BJ (cell line): ENCODE measurements at regions not wholly inside any gene's neighbourhood (a gene's known extent, or its start where the extent isn't known, plus 50 kb on each side); places are given as distances from the start of the nearest gene placed in this dataset.

Source experiments
- CTCF ChIA-PET: fragments of 350-600 bp; formaldehyde crosslinking; extraction: SDS; loops from one replicate; lab custom pipeline; 2021; ENCODE audit warnings: antibody characterized with exemption, inconsistent platforms; lab: Yijun Ruan, JAX
- POLR2A ChIA-PET: fragments of 300-600 bp; sonication (Branson Sonifier 250); formaldehyde crosslinking; extraction: SDS; loops from one replicate; lab custom pipeline; 2021; ENCODE audit warnings: antibody characterized with exemption; lab: Charles Lee
- DNase-seq: peaks from one replicate; pipeline ENCODE4 v3.0.0-alpha.2; 2011; ENCODE audit warnings: low read depth
- H3K27me3 ChIP-seq: 2 replicates; pipeline ENCODE4 v1.6.0; 2011; ENCODE audit warnings: low read length; ENCODE audit not compliant: control insufficient read depth, insufficient read depth
- H3K36me3 ChIP-seq: 2 replicates; pipeline ENCODE4 v1.5.1; 2011; ENCODE audit warnings: low read length; ENCODE audit not compliant: control insufficient read depth, insufficient read depth
- H3K4me3 ChIP-seq: 2 replicates; pipeline ENCODE4 v1.5.1; 2011; ENCODE audit warnings: low read depth, mild to moderate bottlenecking, control low read depth, low read length
- CTCF ChIP-seq: IDR thresholded peaks from 2 replicates; pipeline ENCODE4 v1.5.1; 2011; ENCODE audit warnings: low read depth, mild to moderate bottlenecking, control low read depth, inconsistent platforms, low read length, moderate library complexity; ENCODE audit not compliant: insufficient read depth

GRCh38 chr2:41878716-41879234, 169.0 kb upstream of the PKDCC start:
- Histone ChIP-seq H3K27me3 (peaks cover 2% of the 10 kb centered on the region; the same call in 1 of the 2 replicates), H3K36me3 (no peaks in the 10 kb centered on the region), H3K4me3 (no peak overlapping the region)
- no peak for TF ChIP-seq CTCF
- ChIA-PET CTCF (interaction anchor here (1.3 to 3.5 kb wide), 4 partner anchors 9 to 208 kb away, joined by 3 to 25 read pairs (median 16); no protein-coding TSS in a partner anchor), POLR2A (no interaction called here)
- DNase-seq, result no peak

GRCh38 chr2:41879235-41879916, 168.4 kb upstream of the PKDCC start:
- ChIA-PET POLR2A (no interaction called here), CTCF (interaction anchor here (1.0 to 3.5 kb wide), 5 partner anchors 9 to 213 kb away, joined by 3 to 25 read pairs (median 12); no protein-coding TSS in a partner anchor)
- no peak for DNase-seq
- TF ChIP-seq CTCF, result no peak
- Histone ChIP-seq H3K27me3 (peaks cover 2% of the 10 kb centered on the region; the same call in 1 of the 2 replicates), H3K36me3 (no peaks in the 10 kb centered on the region), H3K4me3 (no peak overlapping the region)

- ChIA-PET CTCF (interaction anchor here (1.0 to 3.5 kb wide), 4 partner anchors 11 to 211 kb away, joined by 3 to 25 read pairs (median 12); no protein-coding TSS in a partner anchor), POLR2A (no interaction called here)
- peaks cover 2% of the 10 kb centered on the region; the same call in 1 of the 2 replicates for H3K27me3 ChIP-seq
- no peak for DNase-seq
- H3K36me3 ChIP-seq, result no peaks in the 10 kb centered on the region
- no peak for TF ChIP-seq CTCF
- H3K4me3 ChIP-seq, result no peak overlapping the region
These were observed 167.1 kb upstream of the PKDCC start for GRCh38 chr2:41880561-41881243.

GRCh38 chr2:41881249-41881648, 166.6 kb upstream of the PKDCC start:
- POLR2A ChIA-PET, result no interaction called here
- CTCF ChIA-PET, result interaction anchor here (1.0 to 3.5 kb wide), 4 partner anchors 11 to 206 kb away, joined by 4 to 25 read pairs (median 17); no protein-coding TSS in a partner anchor
- Histone ChIP-seq H3K36me3 (no peaks in the 10 kb centered on the region), H3K4me3 (no peak overlapping the region), H3K27me3 (peaks cover 2% of the 10 kb centered on the region; the same call in 1 of the 2 replicates)
- no peak for TF ChIP-seq CTCF
- DNase-seq, result no peak

DNA sequence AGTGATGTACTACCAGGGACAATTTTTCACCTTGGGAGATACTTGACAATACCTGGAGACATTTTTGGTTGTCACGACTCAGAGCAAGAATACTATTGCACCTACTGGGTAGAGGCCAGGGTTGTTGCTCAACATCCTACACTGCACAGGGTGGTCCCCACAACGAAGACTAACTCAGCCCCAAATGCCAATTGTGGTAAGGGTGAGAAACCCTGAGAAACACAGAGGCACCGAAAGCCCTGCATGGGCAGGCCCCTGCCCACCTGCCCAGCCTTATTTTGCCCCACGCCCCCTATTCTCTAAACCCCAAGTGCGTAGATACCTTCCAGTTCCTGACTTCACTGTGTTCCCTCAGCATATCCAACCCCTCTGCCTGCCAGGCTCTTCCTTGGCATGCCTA, 163.1 kb upstream of the PKDCC start:
- POLR2A ChIA-PET, result no interaction called here
- Histone ChIP-seq H3K4me3 (no peak overlapping the region), H3K36me3 (no peaks in the 10 kb centered on the region), H3K27me3 (no peaks in the 10 kb centered on the region)
- DNase-seq, result no peak
- no peak for TF ChIP-seq CTCF
- CTCF ChIA-PET, result interaction anchor here (1.7 kb wide), 1 partner anchor 15 kb away, joined by 6 read pairs; no protein-coding TSS in a partner anchor
